Caco-2 (cell line): ENCODE measurements at regions not wholly inside any gene's neighbourhood (a gene's known extent, or its start where the extent isn't known, plus 50 kb on each side); places are given as distances from the start of the nearest gene placed in this dataset.

Experiments used
- BruUV-seq: library from RNA; stranded (reverse); fragments of 400-500 nt; replicated peaks from 2 replicates; lab custom pipeline; 2021; lab: Mats Ljungman, UMichigan
- CTCF ChIA-PET: fragments of 300-600 bp; sonication (Branson Sonifier 250); formaldehyde crosslinking; loops from one replicate; lab custom pipeline; 2022; ENCODE audit warnings: antibody characterized with exemption; lab: Charles Lee
- POLR2A ChIA-PET: fragments of 300-600 bp; sonication (Branson Sonifier 250); formaldehyde crosslinking; loops from one replicate; lab custom pipeline; 2022; ENCODE audit warnings: antibody characterized with exemption; lab: Charles Lee
- DNase-seq, 2 experiments: peaks; one replicate each; pipeline versions ENCODE4 v3.0.0 to v3.0.0-alpha.2; 2020 to 2022
- H3K27me3 ChIP-seq: replicated peaks from 2 replicates; pipeline ENCODE4 v1.6.0; 2011; ENCODE audit warnings: low read length; ENCODE audit not compliant: control insufficient read depth, insufficient read depth
- H3K36me3 ChIP-seq: 2 replicates; pipeline ENCODE4 v1.5.1; 2011; ENCODE audit warnings: low read length; ENCODE audit not compliant: control insufficient read depth, insufficient read depth
- H3K4me1 ChIP-seq: fragments of 250-450 bp; sonication (Bioruptor Pico); 2 replicates; pipeline ENCODE4 v1.5.1; 2020; ENCODE audit warnings: mild to moderate bottlenecking
- H3K4me3 ChIP-seq: 2 replicates; pipeline ENCODE4 v1.5.1; 2011; ENCODE audit warnings: low read depth, mild to moderate bottlenecking, control low read depth, low read length
- H3K9me3 ChIP-seq: fragments of 250-450 bp; sonication (Bioruptor Pico); 2 replicates; pipeline ENCODE4 v1.5.1; 2020; ENCODE audit warnings: mild to moderate bottlenecking, moderate library complexity
- H3K27ac Mint-ChIP-seq: one replicate; pipeline ENCODE4 v1.8.0; 2022; ENCODE audit warnings: mixed read lengths; ENCODE audit not compliant: unreplicated experiment
- H3K27me3 Mint-ChIP-seq: one replicate; pipeline ENCODE4 v1.8.0; 2022; ENCODE audit warnings: mixed read lengths; ENCODE audit not compliant: insufficient read depth, unreplicated experiment
- H3K36me3 Mint-ChIP-seq: one replicate; pipeline ENCODE4 v1.8.0; 2022; ENCODE audit warnings: mild to moderate bottlenecking, mixed read lengths; ENCODE audit not compliant: insufficient read depth, unreplicated experiment
- H3K4me1 Mint-ChIP-seq: one replicate; pipeline ENCODE4 v1.8.0; 2022; ENCODE audit warnings: low read depth, mixed read lengths; ENCODE audit not compliant: unreplicated experiment
- H3K4me3 Mint-ChIP-seq: one replicate; pipeline ENCODE4 v1.8.0; 2022; ENCODE audit warnings: mild to moderate bottlenecking, moderate library complexity, mixed read lengths; ENCODE audit not compliant: unreplicated experiment
- H3K9me3 Mint-ChIP-seq: one replicate; pipeline ENCODE4 v1.8.0; 2022; ENCODE audit warnings: mixed read lengths; ENCODE audit not compliant: unreplicated experiment
- intact Hi-C: fragments of 100-400 bp; cut with micrococcal nuclease; formaldehyde crosslinking; loops from one replicate; pipeline ENCODE4 v1.10.0; 2022; ENCODE audit not compliant: unreplicated experiment
- TF ChIP-seq, protein P1 (sequence below), 2 experiments: fragments of 200-600 bp in 1 of 2; IDR thresholded peaks; 1 replicate in 1 of 2; 2 replicates in 1 of 2; pipeline versions ENCODE4 v1.5.1 to v1.8.0; 2011 to 2022; ENCODE audit warnings: antibody characterized with exemption in 1 of 2, control low read depth in 1 of 2, inconsistent platforms in 1 of 2, low read depth in 1 of 2, low read length in 1 of 2, mild to moderate bottlenecking in 1 of 2, moderate library complexity in 1 of 2; ENCODE audit not compliant: insufficient read depth in 1 of 2, severe bottlenecking in 1 of 2, unreplicated experiment in 1 of 2

GRCh38 chr4:138003248-138003647, 238.9 kb downstream of the SLC7A11 start:
- no peaks in the 10 kb centered on the region for H3K36me3 Mint-ChIP-seq
- BruUV-seq, result no TSS peak
- no peak overlapping the region for H3K4me3 Mint-ChIP-seq
- Histone ChIP-seq H3K9me3 (no peaks in the 10 kb centered on the region), H3K4me1 (no peaks in the 10 kb centered on the region), H3K4me3 (no peak overlapping the region), H3K36me3 (no peaks in the 10 kb centered on the region), H3K27me3 (no peaks in the 10 kb centered on the region)
- intact Hi-C loops, result no loop called here
- POLR2A ChIA-PET, result no interaction called here
- TF ChIP-seq, protein P1, sequence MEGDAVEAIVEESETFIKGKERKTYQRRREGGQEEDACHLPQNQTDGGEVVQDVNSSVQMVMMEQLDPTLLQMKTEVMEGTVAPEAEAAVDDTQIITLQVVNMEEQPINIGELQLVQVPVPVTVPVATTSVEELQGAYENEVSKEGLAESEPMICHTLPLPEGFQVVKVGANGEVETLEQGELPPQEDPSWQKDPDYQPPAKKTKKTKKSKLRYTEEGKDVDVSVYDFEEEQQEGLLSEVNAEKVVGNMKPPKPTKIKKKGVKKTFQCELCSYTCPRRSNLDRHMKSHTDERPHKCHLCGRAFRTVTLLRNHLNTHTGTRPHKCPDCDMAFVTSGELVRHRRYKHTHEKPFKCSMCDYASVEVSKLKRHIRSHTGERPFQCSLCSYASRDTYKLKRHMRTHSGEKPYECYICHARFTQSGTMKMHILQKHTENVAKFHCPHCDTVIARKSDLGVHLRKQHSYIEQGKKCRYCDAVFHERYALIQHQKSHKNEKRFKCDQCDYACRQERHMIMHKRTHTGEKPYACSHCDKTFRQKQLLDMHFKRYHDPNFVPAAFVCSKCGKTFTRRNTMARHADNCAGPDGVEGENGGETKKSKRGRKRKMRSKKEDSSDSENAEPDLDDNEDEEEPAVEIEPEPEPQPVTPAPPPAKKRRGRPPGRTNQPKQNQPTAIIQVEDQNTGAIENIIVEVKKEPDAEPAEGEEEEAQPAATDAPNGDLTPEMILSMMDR (IDR thresholded peaks at IDR 0.05; ENCODE audit: insufficient read depth in 1 of 2, low read depth in 1 of 2, low read length in 1 of 2, severe bottlenecking in 1 of 2, unreplicated experiment in 1 of 2), result no peak
- no peak for DNase-seq
- no peaks in the 10 kb centered on the region for H3K9me3 Mint-ChIP-seq
- CTCF ChIA-PET, result no interaction called here
- H3K27ac Mint-ChIP-seq, result no peak overlapping the region
- H3K27me3 Mint-ChIP-seq, result peaks cover 6% of the 10 kb centered on the region
- no peaks in the 10 kb centered on the region for H3K4me1 Mint-ChIP-seq

DNA sequence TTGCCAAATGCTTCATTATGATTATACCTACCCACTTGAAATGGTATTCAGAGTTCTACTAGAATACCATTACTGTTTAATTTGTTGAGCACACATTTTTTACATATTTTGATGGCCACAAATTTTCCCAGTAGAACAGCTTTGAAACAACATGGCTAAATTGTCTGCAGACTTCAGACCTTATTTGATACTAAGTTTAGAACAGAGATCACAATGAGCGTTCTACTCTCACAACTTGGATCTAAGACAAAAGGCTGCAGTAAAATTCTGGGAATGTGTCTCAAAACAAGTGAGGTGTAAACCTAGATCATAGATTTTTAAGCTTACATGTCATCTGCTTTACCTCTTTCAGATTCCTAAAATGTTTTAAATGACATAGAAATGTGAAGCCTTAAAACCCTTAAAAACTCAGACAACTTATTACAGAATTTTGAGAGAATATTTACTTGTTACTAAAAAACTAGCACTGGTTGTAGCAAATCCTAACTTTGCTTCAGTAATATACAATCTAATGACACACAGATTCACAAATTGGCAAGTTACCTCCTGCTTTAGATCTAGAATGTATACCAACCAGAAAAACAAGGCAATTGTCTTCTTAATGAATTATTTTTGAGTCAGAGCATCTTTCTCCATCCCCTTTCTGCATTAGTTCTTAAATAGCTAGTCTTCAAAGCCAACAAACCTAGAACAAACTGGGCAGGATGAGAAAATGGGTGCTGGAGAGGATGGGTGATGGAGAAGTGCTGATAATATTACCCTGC, 243.3 kb downstream of the SLC7A11 start:
- Histone ChIP-seq H3K4me1 (no peaks in the 10 kb centered on the region), H3K36me3 (no peaks in the 10 kb centered on the region), H3K9me3 (no peaks in the 10 kb centered on the region), H3K4me3 (no peak overlapping the region), H3K27me3 (no peaks in the 10 kb centered on the region)
- Mint-ChIP-seq H3K9me3 (no peaks in the 10 kb centered on the region), H3K27me3 (peaks cover 5% of the 10 kb centered on the region), H3K4me3 (no peak overlapping the region), H3K27ac (no peak overlapping the region), H3K4me1 (no peaks in the 10 kb centered on the region), H3K36me3 (no peaks in the 10 kb centered on the region)
- no TSS peak for BruUV-seq
- POLR2A ChIA-PET, result no interaction called here
- TF ChIP-seq, protein P1 (IDR thresholded peaks at IDR 0.05; ENCODE audit: insufficient read depth in 1 of 2, low read depth in 1 of 2, low read length in 1 of 2, severe bottlenecking in 1 of 2, unreplicated experiment in 1 of 2), result no peak
- no peak for DNase-seq
- CTCF ChIA-PET, result no interaction called here
- intact Hi-C loops, result no loop called here

DNA sequence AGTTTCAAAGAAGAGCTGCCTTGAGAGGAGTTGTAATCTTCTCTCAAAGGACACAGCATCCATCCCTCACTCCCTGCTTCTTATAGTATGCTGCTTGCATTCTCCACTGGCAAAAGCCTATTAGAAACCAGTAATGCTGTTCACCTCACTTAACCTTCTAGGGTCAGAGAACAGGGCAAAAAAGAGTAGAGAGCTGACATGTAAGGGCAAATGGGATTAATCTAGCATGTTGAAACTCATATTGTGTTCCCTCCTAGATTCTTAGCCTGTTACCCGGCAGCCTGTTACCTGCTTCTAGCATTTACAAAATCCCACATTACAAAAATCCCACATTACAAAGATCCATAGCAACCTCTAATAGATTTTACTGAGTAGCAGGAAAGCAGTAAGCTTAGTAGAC, 244.7 kb downstream of the SLC7A11 start:
- POLR2A ChIA-PET, result no interaction called here
- TF ChIP-seq, protein P1 (IDR thresholded peaks at IDR 0.05; ENCODE audit: insufficient read depth in 1 of 2, low read depth in 1 of 2, low read length in 1 of 2, severe bottlenecking in 1 of 2, unreplicated experiment in 1 of 2), result no peak
- no peaks in the 10 kb centered on the region for H3K27me3 Mint-ChIP-seq
- no peaks in the 10 kb centered on the region for H3K4me1 Mint-ChIP-seq
- Histone ChIP-seq H3K9me3 (no peaks in the 10 kb centered on the region), H3K27me3 (no peaks in the 10 kb centered on the region), H3K4me3 (no peak overlapping the region), H3K36me3 (no peaks in the 10 kb centered on the region), H3K4me1 (no peaks in the 10 kb centered on the region)
- intact Hi-C loops, result no loop called here
- BruUV-seq, result no TSS peak
- no peak overlapping the region for H3K4me3 Mint-ChIP-seq
- CTCF ChIA-PET, result no interaction called here
- H3K9me3 Mint-ChIP-seq, result no peaks in the 10 kb centered on the region
- H3K36me3 Mint-ChIP-seq, result no peaks in the 10 kb centered on the region
- no peak for DNase-seq
- no peak overlapping the region for H3K27ac Mint-ChIP-seq
